RCC 7860 (cell line): ENCODE measurements at regions not wholly inside any gene's neighbourhood (a gene's known extent, or its start where the extent isn't known, plus 50 kb on each side); places are given as distances from the start of the nearest gene placed in this dataset.

ENCODE experiments used
- DNase-seq: peaks from one replicate; pipeline ENCODE4 v3.0.0-alpha.2; 2015; ENCODE audit warnings: low spot score
- FAIRE-seq: peaks from 2 replicates; lab custom pipeline; 2012; peaks lifted over from hg19 to GRCh38; lab: Jason Lieb, UNC

GRCh38 chr2:177073611-177074010 lies 139.0 kb upstream of the HNRNPA3 start:
- no peak for DNase-seq
- no peak for FAIRE-seq

GRCh38 chr2:177074099-177074710 lies 138.4 kb upstream of the HNRNPA3 start:
- DNase-seq (no peak), FAIRE-seq (no peak)

DNA sequence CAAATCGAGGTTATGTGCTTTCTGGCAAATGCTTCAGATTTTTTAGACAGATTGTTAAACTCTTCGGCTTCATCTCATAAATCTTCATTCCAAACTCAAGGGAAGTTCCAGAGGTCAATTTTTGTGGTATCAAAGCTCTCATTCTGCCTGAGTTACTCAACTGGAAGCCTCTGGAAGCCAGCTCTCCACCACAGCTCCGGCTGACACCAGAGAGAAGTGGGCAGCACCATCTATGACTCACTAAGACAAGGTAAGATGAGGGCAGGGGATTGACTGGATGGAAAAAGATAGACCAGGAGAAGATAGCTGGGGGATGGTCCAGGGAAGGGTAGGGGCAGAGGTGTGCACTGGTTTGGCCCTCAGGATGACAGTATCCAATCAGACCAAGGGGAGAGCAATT lies 137.3 kb upstream of the HNRNPA3 start:
- FAIRE-seq (no peak), DNase-seq (no peak)

DNA sequence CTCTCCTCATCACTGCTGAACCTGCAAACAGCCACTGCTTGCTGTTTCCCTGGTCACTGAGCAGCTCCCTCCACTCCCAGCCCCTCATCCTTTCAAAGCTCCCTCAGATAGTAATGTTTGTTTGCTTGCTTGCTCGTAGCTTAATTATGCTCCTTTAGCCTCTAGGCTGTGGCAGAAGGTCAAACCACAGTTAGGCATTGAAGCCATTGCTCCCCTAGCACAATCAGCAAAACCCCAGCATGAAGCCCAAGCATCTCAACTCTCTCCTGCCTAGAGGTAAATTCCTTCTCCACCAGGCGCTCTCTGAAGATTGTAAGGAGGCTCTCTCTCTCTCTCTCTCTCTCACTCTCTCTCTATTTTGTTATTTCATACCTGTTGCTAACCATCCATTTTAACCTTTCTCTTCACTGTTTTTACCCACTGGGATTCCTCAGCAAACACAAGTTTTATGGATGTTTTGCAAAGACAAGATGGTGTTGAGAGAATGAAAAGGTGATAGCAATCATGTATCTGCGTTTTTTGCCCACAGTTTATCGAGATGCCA lies 135.9 kb upstream of the HNRNPA3 start:
- DNase-seq (no peak), FAIRE-seq (no peak)

DNA sequence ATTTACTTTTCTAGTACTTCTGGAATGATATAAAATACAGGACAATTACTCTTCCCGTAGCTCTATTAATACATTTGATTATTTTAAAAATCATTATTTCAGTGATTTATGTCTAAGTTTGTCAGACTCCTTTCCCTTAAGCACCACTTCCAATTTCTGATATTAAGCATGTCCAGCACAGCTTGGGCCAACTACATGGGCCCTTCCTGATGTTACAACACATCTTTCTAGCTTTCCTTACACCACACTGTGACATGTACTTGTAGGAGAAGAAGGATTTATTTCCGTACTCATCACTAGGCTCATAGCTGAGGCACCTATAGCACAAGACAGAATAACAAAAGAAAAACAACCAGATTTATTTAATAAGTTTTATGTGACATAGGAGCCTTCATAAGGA lies 134.8 kb upstream of the HNRNPA3 start:
- DNase-seq (no peak), FAIRE-seq (no peak)

GRCh38 chr2:177078416-177078815 lies 134.2 kb upstream of the HNRNPA3 start:
- no peak for FAIRE-seq
- no peak for DNase-seq

- DNase-seq: no peak
- no peak for FAIRE-seq
Observed at GRCh38 chr2:177078855-177079254, 133.7 kb upstream of the HNRNPA3 start.

DNA sequence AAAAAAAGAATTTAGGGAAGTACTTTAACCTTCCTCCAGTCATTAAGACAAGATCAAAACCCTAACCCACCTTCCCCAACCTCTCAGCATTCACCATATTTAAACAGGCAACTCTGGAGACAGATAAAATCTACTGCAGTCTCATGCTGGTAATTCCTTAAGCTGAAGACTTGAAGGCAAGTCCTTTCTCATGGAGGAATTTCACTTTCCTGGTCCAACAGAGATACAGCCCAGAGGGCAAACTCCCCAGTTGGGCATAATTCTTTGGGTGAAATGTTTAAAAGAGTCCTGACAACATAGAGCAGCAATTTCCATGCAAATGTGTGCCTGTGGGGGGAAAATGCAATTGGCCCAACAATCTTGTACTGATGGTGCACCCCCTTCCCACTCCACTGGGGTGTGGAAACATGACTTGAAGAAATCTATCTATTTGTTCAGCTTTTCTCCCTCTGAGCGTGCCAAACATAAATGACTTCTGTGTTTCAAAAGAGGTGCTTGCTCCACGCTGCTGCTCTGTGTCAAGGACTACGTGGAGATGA lies 131.8 kb upstream of the HNRNPA3 start:
- DNase-seq: no peak
- FAIRE-seq: no peak

GRCh38 chr2:177084607-177085006 lies 128.0 kb upstream of the HNRNPA3 start:
- no peak for FAIRE-seq
- DNase-seq: no peak

DNA sequence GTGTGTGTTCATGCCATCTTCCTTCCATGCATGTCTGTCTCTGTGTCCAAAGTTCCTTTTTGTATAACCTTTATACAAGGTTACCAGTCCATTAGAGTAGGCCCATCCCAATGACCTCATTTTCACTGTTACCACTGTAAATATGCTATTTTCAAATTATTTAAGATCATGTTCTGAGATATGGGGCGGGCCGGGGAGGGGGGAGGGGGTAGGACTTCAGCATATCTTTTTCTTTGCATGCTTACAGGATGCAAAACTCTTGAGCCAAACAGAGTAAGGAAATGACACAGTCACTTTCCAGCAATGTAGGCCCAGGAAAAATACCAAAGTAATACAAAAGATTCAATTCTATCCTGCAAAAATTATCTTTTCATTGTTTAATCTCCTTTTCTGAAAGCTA lies 124.1 kb upstream of the HNRNPA3 start:
- FAIRE-seq (no peak), DNase-seq (no peak)

- DNase-seq (no peak), FAIRE-seq (no peak)
Observed at GRCh38 chr2:177090967-177091366, 121.6 kb upstream of the HNRNPA3 start.

- DNase-seq (no peak), FAIRE-seq (no peak)
Observed at GRCh38 chr2:177093371-177093770, 119.2 kb upstream of the HNRNPA3 start.

GRCh38 chr2:177098001-177098613 lies 114.5 kb upstream of the HNRNPA3 start:
- DNase-seq (no peak), FAIRE-seq (no peak)

GRCh38 chr2:177101930-177102329 lies 110.7 kb upstream of the HNRNPA3 start:
- FAIRE-seq: no peak

DNA sequence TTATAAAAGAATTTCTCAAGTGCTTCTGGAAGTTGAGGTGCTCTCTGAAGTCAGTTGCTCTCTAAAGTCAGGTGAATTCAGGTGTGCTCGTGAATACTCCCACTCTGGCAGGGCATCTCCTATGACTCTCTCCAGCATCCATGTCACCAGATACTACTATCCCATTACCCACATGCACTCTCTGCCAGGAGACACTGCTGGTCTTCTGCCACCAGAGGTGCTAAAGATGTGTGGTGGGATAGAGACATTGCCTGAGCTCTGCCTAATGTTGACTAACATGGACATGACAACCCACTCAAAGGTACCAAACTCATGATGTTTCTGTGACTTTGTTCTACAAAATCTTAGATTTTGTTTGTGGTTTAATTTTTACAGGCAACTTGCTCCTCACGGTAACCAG lies 106.4 kb upstream of the HNRNPA3 start:
- DNase-seq (no peak), FAIRE-seq (no peak)

More at GRCh38 chr2:177101930-177102329, 110.7 kb upstream of the HNRNPA3 start:
- no peak for DNase-seq

GRCh38 chr2:177108890-177109289 lies 103.7 kb upstream of the HNRNPA3 start:
- no peak for FAIRE-seq

DNA sequence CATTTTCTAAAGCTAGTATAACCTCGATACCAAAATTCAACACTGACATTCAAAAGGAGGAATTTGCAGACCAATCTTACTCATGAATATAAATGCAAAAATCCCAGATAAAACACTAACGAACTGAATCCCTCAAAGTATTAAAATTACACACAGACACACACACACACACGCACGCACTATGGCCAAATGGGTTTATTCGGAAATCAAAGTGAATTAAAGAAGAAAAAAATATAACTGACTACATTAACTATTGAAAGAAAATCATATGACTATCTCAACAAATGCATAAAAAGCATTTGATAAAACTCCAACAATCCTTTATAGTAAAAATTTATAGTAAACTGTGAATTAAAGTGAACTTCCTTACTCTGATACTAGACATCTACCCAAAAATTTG lies 97.9 kb upstream of the HNRNPA3 start:
- DNase-seq (no peak), FAIRE-seq (no peak)

More at GRCh38 chr2:177108890-177109289, 103.7 kb upstream of the HNRNPA3 start:
- DNase-seq: no peak

- no peak for FAIRE-seq
- no peak for DNase-seq
Observed at GRCh38 chr2:177117755-177118154, 94.8 kb upstream of the HNRNPA3 start.

- no peak for FAIRE-seq
Observed at GRCh38 chr2:177118636-177119035, 94.0 kb upstream of the HNRNPA3 start.

GRCh38 chr2:177119099-177119498 lies 93.5 kb upstream of the HNRNPA3 start:
- DNase-seq: no peak
- FAIRE-seq: no peak

More at GRCh38 chr2:177118636-177119035, 94.0 kb upstream of the HNRNPA3 start:
- DNase-seq: no peak

DNA sequence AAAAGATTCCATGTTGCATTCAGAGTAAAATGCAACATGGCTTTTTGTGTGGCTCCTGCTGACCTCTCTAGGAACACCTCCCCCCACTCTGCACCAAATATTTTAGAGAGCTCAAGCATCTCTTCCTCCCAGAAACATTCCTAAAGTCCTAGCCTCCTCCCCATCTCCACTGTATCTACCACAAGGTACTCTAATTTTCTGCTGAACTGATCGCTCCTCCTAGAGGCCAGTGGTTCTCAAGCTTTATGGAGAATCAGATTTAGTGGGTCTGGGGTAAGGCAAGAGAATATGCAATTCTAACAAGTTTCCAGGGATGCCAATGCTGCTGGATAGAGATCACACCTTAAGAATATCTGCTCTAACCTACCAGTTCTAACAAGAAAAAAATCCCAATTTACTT lies 89.5 kb upstream of the HNRNPA3 start:
- FAIRE-seq: no peak
- no peak for DNase-seq

GRCh38 chr2:177124371-177124770 lies 88.2 kb upstream of the HNRNPA3 start:
- no peak for DNase-seq
- no peak for FAIRE-seq
